ENCODE measurements at regions not wholly inside any gene's neighbourhood (a gene's known extent, or its start where the extent isn't known, plus 50 kb on each side); places are given as distances from the start of the nearest gene placed in this dataset.
"Not testable (repeated sequence)": the region's sequence is repeated elsewhere in the genome, so short reads cannot be mapped to it uniquely, and the experiment has no call there.

DNA sequence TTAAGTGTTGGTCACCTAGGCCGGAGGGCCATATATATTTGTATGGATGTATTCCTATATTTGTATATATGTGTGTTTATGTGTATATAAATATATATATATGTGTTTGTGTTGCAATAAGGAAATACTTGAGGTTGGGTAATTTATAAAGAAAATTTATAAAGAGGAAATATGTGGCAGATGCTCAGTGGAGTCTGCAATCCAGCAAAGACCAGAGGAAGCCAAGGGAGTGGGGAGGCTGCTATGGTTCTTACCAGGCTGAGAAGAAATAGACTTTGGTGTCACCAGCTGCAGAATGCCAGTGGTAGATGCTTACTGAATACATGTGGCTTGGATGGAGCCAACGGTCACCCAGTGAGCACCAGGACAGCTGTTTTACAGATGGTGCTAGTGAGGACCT, 97.4 kb upstream of the ELOVL5 start:
- peak; percentile 64 for DNase-seq

DNA sequence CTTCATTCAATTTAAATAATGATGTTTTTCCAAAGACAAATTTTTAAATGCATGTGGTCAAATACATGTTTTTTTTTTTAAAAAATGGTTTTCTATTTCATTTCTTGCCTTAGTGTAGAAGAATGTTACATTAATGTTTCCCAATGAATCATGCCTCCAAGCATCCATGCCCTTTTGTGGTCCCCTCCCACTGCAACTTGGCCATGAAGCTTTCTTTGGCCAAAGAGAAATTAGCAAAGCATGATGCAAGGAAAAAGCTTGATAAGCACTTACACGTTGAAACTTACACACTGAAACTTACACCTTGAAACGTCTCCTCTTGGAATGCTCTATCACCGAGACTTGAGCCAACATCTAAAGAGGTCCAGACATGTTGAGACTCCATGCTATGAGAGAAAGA, 93.0 kb upstream of the ELOVL5 start:
- DNase-seq: no peak

GRCh38 chr6:53441035-53441493, 92.3 kb upstream of the ELOVL5 start:
- DNase-seq: peak; percentile 58

DNA sequence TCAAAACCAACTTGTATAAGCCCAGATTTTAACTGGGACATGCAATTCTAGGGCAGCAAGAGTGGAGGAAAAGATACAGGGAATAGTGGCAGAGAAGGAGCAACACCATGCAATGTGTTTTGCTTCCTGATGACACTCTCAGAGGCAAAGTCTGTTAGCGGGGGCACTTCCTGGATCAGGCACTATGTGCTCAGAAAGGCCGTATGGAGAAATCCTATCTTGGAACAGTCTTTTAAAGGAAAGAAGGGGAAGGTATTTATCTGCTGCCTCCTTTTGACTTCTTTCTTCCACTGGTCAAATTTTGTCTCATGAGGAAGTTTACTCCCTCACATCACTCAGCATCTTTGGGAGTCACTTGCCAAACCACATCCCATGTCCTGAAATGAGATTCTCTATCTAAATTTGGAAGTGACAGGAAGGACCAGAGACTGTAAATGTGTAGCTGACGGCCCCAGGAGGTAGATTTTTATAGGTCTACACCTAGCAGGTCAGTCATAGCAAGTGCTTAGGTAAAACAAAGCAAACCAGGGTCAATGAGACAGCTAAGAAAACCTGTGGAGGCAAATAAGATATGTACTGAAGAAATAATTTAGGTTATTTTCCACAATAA, 91.7 kb upstream of the ELOVL5 start:
- peak; percentile 65 for DNase-seq

DNA sequence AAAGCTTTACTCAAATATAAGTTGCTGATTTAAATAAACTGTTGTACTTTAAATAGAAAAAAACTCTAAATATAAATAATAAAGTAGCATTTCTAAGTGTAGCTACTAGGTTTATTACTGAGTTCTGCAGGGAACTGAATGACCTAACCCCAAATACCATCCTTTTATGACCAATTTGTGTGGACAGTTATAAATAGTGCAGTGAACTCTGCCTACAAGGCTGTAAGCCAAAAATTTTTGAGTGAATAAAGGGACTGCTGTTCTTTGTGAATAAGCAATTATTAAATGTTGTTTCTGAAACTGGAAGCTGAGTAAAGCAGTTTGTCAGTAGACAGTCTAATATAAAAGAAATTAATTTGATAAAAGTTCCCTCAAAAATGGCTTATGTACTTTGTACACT, 90.8 kb upstream of the ELOVL5 start:
- no peak for DNase-seq

DNA sequence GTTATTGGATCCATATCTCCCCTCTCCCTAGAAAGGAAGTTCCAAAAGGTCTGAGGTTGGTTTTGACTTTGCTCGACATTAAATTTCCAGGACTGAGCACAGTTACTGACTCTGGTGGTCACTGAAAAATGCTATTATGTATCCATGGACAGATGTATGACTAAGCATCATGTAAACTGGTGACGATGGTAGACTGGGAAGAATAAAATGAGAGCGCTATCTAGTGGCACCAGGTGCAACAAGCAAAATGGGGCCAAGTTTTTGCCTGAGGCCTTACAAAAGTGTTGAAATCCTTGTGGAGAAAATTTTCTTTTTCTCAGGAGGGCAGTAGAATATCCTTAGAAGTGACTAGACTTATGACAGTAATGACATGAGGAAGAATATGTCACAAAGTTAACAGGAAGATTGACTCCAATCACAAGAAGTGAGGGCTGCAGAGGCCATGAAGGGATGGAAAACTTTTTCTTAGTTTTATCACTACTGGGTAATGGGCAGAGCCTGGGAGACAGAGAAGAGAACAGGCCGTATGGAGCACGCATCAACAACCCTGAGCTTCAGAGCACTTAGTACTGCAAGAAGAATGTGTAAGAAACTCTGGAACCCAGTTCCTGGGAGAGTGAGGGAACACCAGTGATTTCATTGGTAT, 88.9 kb upstream of the ELOVL5 start:
- DNase-seq: peak; percentile 88

GRCh38 chr6:53436526-53437303, 88.0 kb upstream of the ELOVL5 start:
- peak; percentile 88 for DNase-seq

DNA sequence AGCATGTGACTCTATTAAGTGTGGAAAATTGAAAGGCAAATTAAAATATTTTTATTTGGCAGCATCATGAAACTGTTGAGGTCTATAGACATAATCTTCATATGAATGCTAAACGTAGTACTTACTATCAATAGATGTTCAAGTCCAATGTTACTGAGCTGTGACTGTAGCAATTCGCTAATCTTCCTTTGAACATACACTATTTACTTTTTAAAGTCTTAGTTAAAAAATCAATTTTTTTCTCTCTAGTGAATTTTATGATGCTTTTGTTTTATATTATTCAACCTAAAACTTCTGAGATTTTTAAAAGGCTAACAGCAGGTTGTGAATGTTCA, 85.2 kb upstream of the ELOVL5 start:
- DNase-seq: no peak

GRCh38 chr6:53433261-53433950, 84.7 kb upstream of the ELOVL5 start:
- peak; percentile 80 for DNase-seq

- DNase-seq: peak; percentile 98
Measured at GRCh38 chr6:53432318-53433161, 83.8 kb upstream of the ELOVL5 start.

- peak; percentile 46 for DNase-seq
Measured at GRCh38 chr6:53431704-53432103, 83.0 kb upstream of the ELOVL5 start.

DNA sequence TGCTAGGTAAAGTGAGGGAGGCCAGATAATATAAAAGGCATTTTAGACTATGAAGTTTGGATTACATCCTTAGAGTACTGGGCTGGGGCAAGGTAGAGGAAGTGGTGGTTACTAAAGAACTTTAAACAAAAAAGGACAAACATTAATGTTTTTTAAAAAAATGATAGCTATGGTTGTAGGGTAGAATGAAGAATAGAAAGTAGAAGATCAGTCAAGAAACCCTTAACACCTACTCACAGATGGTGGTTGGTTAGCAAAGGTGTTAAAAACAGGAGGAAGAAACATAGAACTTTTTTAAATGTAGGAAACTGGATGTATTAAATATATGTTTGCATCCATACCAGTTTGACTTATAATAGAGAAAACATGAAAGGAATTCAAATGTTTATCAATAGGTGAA, 80.7 kb upstream of the ELOVL5 start:
- no peak for DNase-seq

- DNase-seq: no peak
Measured at GRCh38 chr6:53428886-53429285, 80.1 kb upstream of the ELOVL5 start.

- DNase-seq: no peak
Measured at GRCh38 chr6:53426667-53427270, 78.0 kb upstream of the ELOVL5 start.

GRCh38 chr6:53426117-53426516, 77.4 kb upstream of the ELOVL5 start:
- DNase-seq: no peak

- DNase-seq: no peak
Measured at GRCh38 chr6:53424976-53425718, 76.4 kb upstream of the ELOVL5 start.

- DNase-seq: no peak
Measured at GRCh38 chr6:53424300-53424699, 75.5 kb upstream of the ELOVL5 start.

DNA sequence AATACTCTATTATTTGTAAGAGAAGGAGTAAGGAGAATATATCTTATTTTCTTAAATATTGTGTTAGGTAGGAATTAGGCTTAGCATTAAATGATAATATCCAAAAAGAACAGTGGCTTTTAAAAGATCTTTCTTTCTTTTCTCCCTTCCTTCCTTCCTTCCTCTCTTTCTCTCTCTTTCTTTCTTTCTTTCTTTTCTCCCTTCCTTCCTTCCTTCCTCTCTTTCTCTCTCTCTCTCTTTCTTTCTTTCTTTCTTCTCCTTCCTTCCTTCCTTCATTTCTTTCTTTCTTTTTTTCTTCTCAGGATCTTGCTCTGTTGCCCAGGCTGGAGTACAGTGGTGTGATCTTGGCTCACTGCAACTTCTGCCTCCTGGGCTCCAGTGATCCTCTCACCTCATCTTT, 74.8 kb upstream of the ELOVL5 start:
- DNase-seq: not testable (repeated sequence)

GRCh38 chr6:53419026-53419425, 70.3 kb upstream of the ELOVL5 start:
- DNase-seq: no peak

- no peak for DNase-seq
Measured at GRCh38 chr6:53418288-53418687, 69.5 kb upstream of the ELOVL5 start.

GRCh38 chr6:53417141-53417540, 68.4 kb upstream of the ELOVL5 start:
- DNase-seq: no peak
